ENCODE measurements at regions not wholly inside any gene's neighbourhood (a gene's known extent, or its start where the extent isn't known, plus 50 kb on each side); places are given as distances from the start of the nearest gene placed in this dataset.

DNA sequence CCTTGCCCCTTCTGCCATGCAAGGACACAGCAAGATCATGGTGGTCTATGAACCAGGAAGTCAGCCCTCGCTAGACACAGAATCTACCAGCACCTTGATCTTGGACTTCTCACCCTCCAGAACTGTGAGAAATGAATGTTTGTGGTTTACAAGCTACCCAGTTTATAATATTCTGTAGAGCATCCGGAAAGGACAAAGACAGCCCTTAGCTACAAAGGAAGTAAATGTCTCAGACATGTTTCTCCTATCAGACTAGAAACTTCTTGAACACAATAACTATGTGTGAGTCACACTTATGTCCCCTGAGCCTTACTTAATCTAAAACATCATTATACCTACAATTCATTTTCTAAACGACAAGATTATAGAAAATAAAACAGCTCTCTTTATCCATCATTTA is 176.7 kb downstream of the KLHL28 start:
- no peak overlapping the region for H2AFZ ChIP-seq (ENCODE audit: low read depth)
- no peaks in the 10 kb centered on the region for H3K4me1 ChIP-seq (ENCODE audit: low read depth, poor library complexity, severe bottlenecking)
- no peak overlapping the region for H3K4me3 ChIP-seq (IDR thresholded peaks at IDR 0.05; ENCODE audit: insufficient read depth, low read depth, low read length)
- no peaks in the 10 kb centered on the region for H3K79me2 ChIP-seq (ENCODE audit: insufficient read depth, low read depth)
- TF ChIP-seq CTCF (conservative IDR thresholded peaks at IDR 0.05; ENCODE audit: low read depth, low read length): no peak
- no peaks in the 10 kb centered on the region for H3K27me3 ChIP-seq (ENCODE audit: insufficient read depth, low read depth)
- H3K27ac ChIP-seq: no peak overlapping the region
- H3K4me2 ChIP-seq: no peak overlapping the region
- no peak overlapping the region for H3K9ac ChIP-seq
- H4K20me1 ChIP-seq (ENCODE audit: insufficient read depth): no peaks in the 10 kb centered on the region
- no peaks in the 10 kb centered on the region for H3K36me3 ChIP-seq (ENCODE audit: insufficient read depth)

GRCh38 chr14:44783901-44784300 is 177.8 kb downstream of the KLHL28 start:
- Histone ChIP-seq H3K4me3 (IDR thresholded peaks at IDR 0.05; ENCODE audit: insufficient read depth, low read depth, low read length) (no peak overlapping the region), H2AFZ (ENCODE audit: low read depth) (no peak overlapping the region), H3K4me2 (no peak overlapping the region), H3K36me3 (ENCODE audit: insufficient read depth) (no peaks in the 10 kb centered on the region), H3K27me3 (ENCODE audit: insufficient read depth, low read depth) (no peaks in the 10 kb centered on the region), H3K79me2 (ENCODE audit: insufficient read depth, low read depth) (no peaks in the 10 kb centered on the region), H3K9ac (no peak overlapping the region), H3K4me1 (ENCODE audit: low read depth, poor library complexity, severe bottlenecking) (no peaks in the 10 kb centered on the region), H3K27ac (no peak overlapping the region), H4K20me1 (ENCODE audit: insufficient read depth) (no peaks in the 10 kb centered on the region)
- no peak for TF ChIP-seq CTCF (conservative IDR thresholded peaks at IDR 0.05; ENCODE audit: low read depth, low read length)

DNA sequence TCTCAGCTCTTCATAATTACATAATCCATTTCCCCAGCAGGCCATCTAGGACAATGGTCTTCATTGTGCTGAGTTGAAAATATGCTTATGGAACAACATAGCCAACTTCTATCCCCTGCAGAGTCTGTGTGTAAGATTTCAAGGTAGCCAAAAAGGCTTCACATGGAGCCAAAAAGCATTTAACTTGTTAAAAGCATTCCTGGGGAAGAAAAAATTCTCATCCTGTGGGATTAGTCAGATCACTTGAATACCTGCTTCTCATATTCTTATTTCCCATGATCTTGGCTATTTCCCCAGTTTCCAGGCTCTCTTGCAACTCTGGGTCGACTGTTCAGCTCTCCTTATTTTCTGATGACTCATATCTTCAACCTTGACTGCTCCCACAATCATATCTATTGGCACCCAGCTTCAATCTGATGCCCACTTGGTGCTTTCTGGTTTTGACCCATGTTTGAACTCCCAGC is 178.9 kb downstream of the KLHL28 start:
- no peak overlapping the region for H2AFZ ChIP-seq (ENCODE audit: low read depth)
- no peaks in the 10 kb centered on the region for H4K20me1 ChIP-seq (ENCODE audit: insufficient read depth)
- H3K4me2 ChIP-seq: no peak overlapping the region
- TF ChIP-seq CTCF (conservative IDR thresholded peaks at IDR 0.05; ENCODE audit: low read depth, low read length): no peak
- H3K27ac ChIP-seq: no peak overlapping the region
- no peaks in the 10 kb centered on the region for H3K27me3 ChIP-seq (ENCODE audit: insufficient read depth, low read depth)
- no peak overlapping the region for H3K9ac ChIP-seq
- H3K4me1 ChIP-seq (ENCODE audit: low read depth, poor library complexity, severe bottlenecking): no peaks in the 10 kb centered on the region
- H3K36me3 ChIP-seq (ENCODE audit: insufficient read depth): no peaks in the 10 kb centered on the region
- H3K4me3 ChIP-seq (IDR thresholded peaks at IDR 0.05; ENCODE audit: insufficient read depth, low read depth, low read length): no peak overlapping the region
- H3K79me2 ChIP-seq (ENCODE audit: insufficient read depth, low read depth): no peaks in the 10 kb centered on the region

- Histone ChIP-seq H3K27me3 (ENCODE audit: insufficient read depth, low read depth) (no peaks in the 10 kb centered on the region), H3K36me3 (ENCODE audit: insufficient read depth) (no peaks in the 10 kb centered on the region), H3K9ac (no peak overlapping the region), H3K27ac (no peak overlapping the region), H3K4me3 (IDR thresholded peaks at IDR 0.05; ENCODE audit: insufficient read depth, low read depth, low read length) (no peak overlapping the region), H3K4me2 (no peak overlapping the region), H2AFZ (ENCODE audit: low read depth) (no peak overlapping the region), H3K79me2 (ENCODE audit: insufficient read depth, low read depth) (no peaks in the 10 kb centered on the region), H4K20me1 (ENCODE audit: insufficient read depth) (no peaks in the 10 kb centered on the region), H3K4me1 (ENCODE audit: low read depth, poor library complexity, severe bottlenecking) (no peaks in the 10 kb centered on the region)
- TF ChIP-seq CTCF (conservative IDR thresholded peaks at IDR 0.05; ENCODE audit: low read depth, low read length): no peak
Observed at GRCh38 chr14:44780989-44781388, 180.8 kb downstream of the KLHL28 start.
